ENCODE measurements at regions not wholly inside any gene's neighbourhood (a gene's known extent, or its start where the extent isn't known, plus 50 kb on each side); places are given as distances from the start of the nearest gene placed in this dataset.

- Histone ChIP-seq H3K4me3 (ENCODE audit: extremely low read depth, insufficient read depth, low read length, poor library complexity, severe bottlenecking) (no peak overlapping the region), H3K9me3 (ENCODE audit: control insufficient read depth, low read length) (peaks cover 21% of the 10 kb centered on the region), H3K36me3 (ENCODE audit: control insufficient read depth, insufficient read depth, low read length) (no peaks in the 10 kb centered on the region), H3K27ac (ENCODE audit: low read depth, low read length, severe bottlenecking) (no peak overlapping the region), H3K4me1 (ENCODE audit: control insufficient read depth, insufficient read depth, low read length, poor library complexity, severe bottlenecking) (no peaks in the 10 kb centered on the region)
- 69 to 72% methylated on average over 9 to 12 of the region's 14 CpGs for WGBS, 2 experiments (ENCODE audit: insufficient coverage in 2 of 2)
Observed at GRCh38 chr1:2890221-2890850, 88.8 kb upstream of the TTC34 start.

- Histone ChIP-seq H3K9me3 (ENCODE audit: control insufficient read depth, low read length) (peaks cover 34% of the 10 kb centered on the region), H3K4me1 (ENCODE audit: control insufficient read depth, insufficient read depth, low read length, poor library complexity, severe bottlenecking) (no peaks in the 10 kb centered on the region), H3K27ac (ENCODE audit: low read depth, low read length, severe bottlenecking) (no peak overlapping the region), H3K4me3 (ENCODE audit: extremely low read depth, insufficient read depth, low read length, poor library complexity, severe bottlenecking) (no peak overlapping the region), H3K36me3 (ENCODE audit: control insufficient read depth, insufficient read depth, low read length) (no peaks in the 10 kb centered on the region)
- 80 to 88% methylated on average over 20 to 22 of the region's 22 CpGs for WGBS, 2 experiments (ENCODE audit: insufficient coverage in 2 of 2)
Observed at GRCh38 chr1:2891923-2892448, 90.5 kb upstream of the TTC34 start.

- 86% methylated on average over 15 to 20 of the region's 20 CpGs for WGBS, 2 experiments (ENCODE audit: insufficient coverage in 2 of 2)
- Histone ChIP-seq H3K27ac (ENCODE audit: low read depth, low read length, severe bottlenecking) (no peak overlapping the region), H3K36me3 (ENCODE audit: control insufficient read depth, insufficient read depth, low read length) (no peaks in the 10 kb centered on the region), H3K4me1 (ENCODE audit: control insufficient read depth, insufficient read depth, low read length, poor library complexity, severe bottlenecking) (no peaks in the 10 kb centered on the region), H3K4me3 (ENCODE audit: extremely low read depth, insufficient read depth, low read length, poor library complexity, severe bottlenecking) (no peak overlapping the region), H3K9me3 (ENCODE audit: control insufficient read depth, low read length) (peaks cover 39% of the 10 kb centered on the region)
Observed at GRCh38 chr1:2893473-2894120, 92.1 kb upstream of the TTC34 start.

- no peak overlapping the region for H3K27ac ChIP-seq (ENCODE audit: low read depth, low read length, severe bottlenecking)
- peaks cover 39% of the 10 kb centered on the region for H3K9me3 ChIP-seq (ENCODE audit: control insufficient read depth, low read length)
- WGBS, 2 experiments (ENCODE audit: insufficient coverage in 2 of 2) = 90 to 95% methylated on average over 24 to 26 of the region's 27 CpGs
- no peaks in the 10 kb centered on the region for H3K36me3 ChIP-seq (ENCODE audit: control insufficient read depth, insufficient read depth, low read length)
- no peak overlapping the region for H3K4me3 ChIP-seq (ENCODE audit: extremely low read depth, insufficient read depth, low read length, poor library complexity, severe bottlenecking)
- H3K4me1 ChIP-seq (ENCODE audit: control insufficient read depth, insufficient read depth, low read length, poor library complexity, severe bottlenecking) = no peaks in the 10 kb centered on the region
Observed at GRCh38 chr1:2894381-2895041, 93.0 kb upstream of the TTC34 start.

GRCh38 chr1:2896824-2897223 lies 95.3 kb upstream of the TTC34 start:
- Histone ChIP-seq H3K4me3 (ENCODE audit: extremely low read depth, insufficient read depth, low read length, poor library complexity, severe bottlenecking) (no peak overlapping the region), H3K4me1 (ENCODE audit: control insufficient read depth, insufficient read depth, low read length, poor library complexity, severe bottlenecking) (no peaks in the 10 kb centered on the region), H3K9me3 (ENCODE audit: control insufficient read depth, low read length) (peaks cover 46% of the 10 kb centered on the region), H3K36me3 (ENCODE audit: control insufficient read depth, insufficient read depth, low read length) (no peaks in the 10 kb centered on the region), H3K27ac (ENCODE audit: low read depth, low read length, severe bottlenecking) (no peak overlapping the region)
- 76 to 78% methylated on average over 7 of the region's 7 CpGs for WGBS, 2 experiments (ENCODE audit: insufficient coverage in 2 of 2)

GRCh38 chr1:2903226-2903625 lies 101.7 kb upstream of the TTC34 start:
- Histone ChIP-seq H3K9me3 (ENCODE audit: control insufficient read depth, low read length) (peaks cover 51% of the 10 kb centered on the region), H3K4me1 (ENCODE audit: control insufficient read depth, insufficient read depth, low read length, poor library complexity, severe bottlenecking) (no peaks in the 10 kb centered on the region), H3K4me3 (ENCODE audit: extremely low read depth, insufficient read depth, low read length, poor library complexity, severe bottlenecking) (no peak overlapping the region), H3K36me3 (ENCODE audit: control insufficient read depth, insufficient read depth, low read length) (no peaks in the 10 kb centered on the region), H3K27ac (ENCODE audit: low read depth, low read length, severe bottlenecking) (no peak overlapping the region)
- 91 to 94% methylated on average over 18 to 19 of the region's 19 CpGs for WGBS, 2 experiments (ENCODE audit: insufficient coverage in 2 of 2)

GRCh38 chr1:2904191-2904590 lies 102.7 kb upstream of the TTC34 start:
- 82 to 93% methylated on average over 14 to 15 of the region's 15 CpGs for WGBS, 2 experiments (ENCODE audit: insufficient coverage in 2 of 2)
- Histone ChIP-seq H3K9me3 (ENCODE audit: control insufficient read depth, low read length) (peaks cover 60% of the 10 kb centered on the region), H3K36me3 (ENCODE audit: control insufficient read depth, insufficient read depth, low read length) (no peaks in the 10 kb centered on the region), H3K4me1 (ENCODE audit: control insufficient read depth, insufficient read depth, low read length, poor library complexity, severe bottlenecking) (no peaks in the 10 kb centered on the region), H3K27ac (ENCODE audit: low read depth, low read length, severe bottlenecking) (no peak overlapping the region), H3K4me3 (ENCODE audit: extremely low read depth, insufficient read depth, low read length, poor library complexity, severe bottlenecking) (no peak overlapping the region)

GRCh38 chr1:2905356-2905755 lies 103.9 kb upstream of the TTC34 start:
- H3K27ac ChIP-seq (ENCODE audit: low read depth, low read length, severe bottlenecking) = no peak overlapping the region
- peaks cover 62% of the 10 kb centered on the region for H3K9me3 ChIP-seq (ENCODE audit: control insufficient read depth, low read length)
- no peak overlapping the region for H3K4me3 ChIP-seq (ENCODE audit: extremely low read depth, insufficient read depth, low read length, poor library complexity, severe bottlenecking)
- H3K36me3 ChIP-seq (ENCODE audit: control insufficient read depth, insufficient read depth, low read length) = no peaks in the 10 kb centered on the region
- no peaks in the 10 kb centered on the region for H3K4me1 ChIP-seq (ENCODE audit: control insufficient read depth, insufficient read depth, low read length, poor library complexity, severe bottlenecking)
- 75 to 87% methylated on average over 11 to 12 of the region's 12 CpGs for WGBS, 2 experiments (ENCODE audit: insufficient coverage in 2 of 2)

GRCh38 chr1:2906085-2906484 lies 104.6 kb upstream of the TTC34 start:
- H3K4me3 ChIP-seq (ENCODE audit: extremely low read depth, insufficient read depth, low read length, poor library complexity, severe bottlenecking) = no peak overlapping the region
- no peaks in the 10 kb centered on the region for H3K4me1 ChIP-seq (ENCODE audit: control insufficient read depth, insufficient read depth, low read length, poor library complexity, severe bottlenecking)
- H3K9me3 ChIP-seq (ENCODE audit: control insufficient read depth, low read length) = peaks cover 56% of the 10 kb centered on the region
- 82 to 94% methylated on average over 20 of the region's 20 CpGs for WGBS, 2 experiments (ENCODE audit: insufficient coverage in 2 of 2)
- no peak overlapping the region for H3K27ac ChIP-seq (ENCODE audit: low read depth, low read length, severe bottlenecking)
- H3K36me3 ChIP-seq (ENCODE audit: control insufficient read depth, insufficient read depth, low read length) = no peaks in the 10 kb centered on the region

GRCh38 chr1:2906620-2907019 lies 105.1 kb upstream of the TTC34 start:
- H3K36me3 ChIP-seq (ENCODE audit: control insufficient read depth, insufficient read depth, low read length) = no peaks in the 10 kb centered on the region
- no peaks in the 10 kb centered on the region for H3K4me1 ChIP-seq (ENCODE audit: control insufficient read depth, insufficient read depth, low read length, poor library complexity, severe bottlenecking)
- WGBS, 2 experiments (ENCODE audit: insufficient coverage in 2 of 2) = 83 to 88% methylated on average over 15 of the region's 15 CpGs

GRCh38 chr1:2907051-2907450 lies 105.6 kb upstream of the TTC34 start:
- Histone ChIP-seq H3K4me1 (ENCODE audit: control insufficient read depth, insufficient read depth, low read length, poor library complexity, severe bottlenecking) (no peaks in the 10 kb centered on the region), H3K4me3 (ENCODE audit: extremely low read depth, insufficient read depth, low read length, poor library complexity, severe bottlenecking) (no peak overlapping the region), H3K9me3 (ENCODE audit: control insufficient read depth, low read length) (peaks cover 54% of the 10 kb centered on the region), H3K27ac (ENCODE audit: low read depth, low read length, severe bottlenecking) (no peak overlapping the region), H3K36me3 (ENCODE audit: control insufficient read depth, insufficient read depth, low read length) (no peaks in the 10 kb centered on the region)
- WGBS, 2 experiments (ENCODE audit: insufficient coverage in 2 of 2) = 83 to 87% methylated on average over 11 to 14 of the region's 16 CpGs

More at GRCh38 chr1:2906620-2907019, 105.1 kb upstream of the TTC34 start:
- H3K9me3 ChIP-seq (ENCODE audit: control insufficient read depth, low read length) = peaks cover 54% of the 10 kb centered on the region
- no peak overlapping the region for H3K27ac ChIP-seq (ENCODE audit: low read depth, low read length, severe bottlenecking)
- no peak overlapping the region for H3K4me3 ChIP-seq (ENCODE audit: extremely low read depth, insufficient read depth, low read length, poor library complexity, severe bottlenecking)
